ENCODE measurements at regions not wholly inside any gene's neighbourhood (a gene's known extent, or its start where the extent isn't known, plus 50 kb on each side); places are given as distances from the start of the nearest gene placed in this dataset.

DNA sequence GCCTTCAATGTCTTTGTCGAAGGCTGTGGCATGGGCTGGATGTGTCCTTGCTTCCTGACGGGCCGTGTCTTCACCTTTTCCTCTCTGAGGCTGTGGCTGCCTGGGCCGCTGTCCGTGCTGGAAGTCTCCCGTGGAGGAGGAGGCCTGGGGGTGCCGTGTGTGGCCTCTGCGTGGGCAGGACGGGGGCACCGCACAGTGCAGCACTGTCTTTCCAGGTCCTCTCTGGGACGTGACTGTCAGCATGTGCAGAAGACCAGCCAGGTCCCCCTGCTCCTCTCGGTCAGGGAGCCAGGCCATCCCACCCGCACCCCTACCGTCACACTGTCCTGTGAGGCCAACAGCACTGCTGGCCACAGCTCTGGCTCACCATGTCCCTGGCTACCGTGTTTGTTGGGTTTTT is 64.4 kb upstream of the ZNF236 start:
- Histone ChIP-seq H3K4me2 (ENCODE audit: insufficient read depth, insufficient read length, low read length) (no peak overlapping the region), H4K20me1 (ENCODE audit: control insufficient read depth, insufficient read depth, insufficient read length) (no peaks in the 10 kb centered on the region), H3K56ac (ENCODE audit: insufficient read length, low read depth, low read length) (no peak overlapping the region), H4K5ac (ENCODE audit: insufficient read length, low read depth, low read length) (no peak overlapping the region), H3T11ph (ENCODE audit: low read length) (no peak overlapping the region), H2BK20ac (ENCODE audit: low read depth, low read length, poor library complexity, severe bottlenecking) (no peak overlapping the region), H2AFZ (ENCODE audit: low read length) (no peak overlapping the region), H3K23me2 (ENCODE audit: insufficient read length, low read depth, low read length, poor library complexity, severe bottlenecking) (no peaks in the 10 kb centered on the region), H3K9me3 (ENCODE audit: control insufficient read depth, low read depth, low read length) (no peaks in the 10 kb centered on the region), H3K9ac (ENCODE audit: extremely low read depth, insufficient read length, low read length) (no peak overlapping the region), H2AK5ac (ENCODE audit: insufficient read length, low read length) (no peak overlapping the region), H2BK5ac (ENCODE audit: insufficient read length, low read length) (no peak overlapping the region), H3K4ac (ENCODE audit: low read depth, low read length) (no peak overlapping the region), H3K27ac (ENCODE audit: insufficient read length, low read depth, low read length) (no peak overlapping the region), H3K18ac (ENCODE audit: insufficient read length, low read depth, low read length) (no peak overlapping the region), H2BK120ac (ENCODE audit: low read depth, low read length, poor library complexity, severe bottlenecking) (no peak overlapping the region), H3K14ac (ENCODE audit: insufficient read depth, low read length) (no peak overlapping the region), H3K4me1 (ENCODE audit: insufficient read depth, low read length) (no peaks in the 10 kb centered on the region), H2BK12ac (ENCODE audit: insufficient read length, low read depth, low read length) (no peak overlapping the region), H2BK15ac (ENCODE audit: low read depth, low read length) (no peak overlapping the region), H3K27me3 (ENCODE audit: insufficient read depth, low read length) (no peaks in the 10 kb centered on the region; the same call in 1 of the 2 replicates), H4K8ac (replicated peaks; ENCODE audit: insufficient read length, low read depth, low read length) (no peak overlapping the region), H4K91ac (ENCODE audit: insufficient read length, low read depth, low read length) (no peak overlapping the region), H3K79me2 (ENCODE audit: insufficient read depth, low read length) (no peaks in the 10 kb centered on the region), H3K79me1 (ENCODE audit: insufficient read depth, low read depth, low read length, poor library complexity, severe bottlenecking) (no peaks in the 10 kb centered on the region), H3K23ac (ENCODE audit: insufficient read length, low read depth, low read length) (no peak overlapping the region)
- Mint-ChIP-seq H3K4me1 (no peaks in the 10 kb centered on the region), H3K4me3 (no peak overlapping the region), H3K9me3 (peaks cover 0 to 5% of the 10 kb centered on the region in 2 experiments; a peak in 3 of 5 replicates), H3K27me3 (ENCODE audit: low read depth) (peaks cover 3% of the 10 kb centered on the region), H3K27ac (no peak overlapping the region), H3K36me3 (ENCODE audit: insufficient read depth in 1 of 3, low read depth in 3 of 3) (no peaks in the 10 kb centered on the region)
- TF ChIP-seq, protein P1, sequence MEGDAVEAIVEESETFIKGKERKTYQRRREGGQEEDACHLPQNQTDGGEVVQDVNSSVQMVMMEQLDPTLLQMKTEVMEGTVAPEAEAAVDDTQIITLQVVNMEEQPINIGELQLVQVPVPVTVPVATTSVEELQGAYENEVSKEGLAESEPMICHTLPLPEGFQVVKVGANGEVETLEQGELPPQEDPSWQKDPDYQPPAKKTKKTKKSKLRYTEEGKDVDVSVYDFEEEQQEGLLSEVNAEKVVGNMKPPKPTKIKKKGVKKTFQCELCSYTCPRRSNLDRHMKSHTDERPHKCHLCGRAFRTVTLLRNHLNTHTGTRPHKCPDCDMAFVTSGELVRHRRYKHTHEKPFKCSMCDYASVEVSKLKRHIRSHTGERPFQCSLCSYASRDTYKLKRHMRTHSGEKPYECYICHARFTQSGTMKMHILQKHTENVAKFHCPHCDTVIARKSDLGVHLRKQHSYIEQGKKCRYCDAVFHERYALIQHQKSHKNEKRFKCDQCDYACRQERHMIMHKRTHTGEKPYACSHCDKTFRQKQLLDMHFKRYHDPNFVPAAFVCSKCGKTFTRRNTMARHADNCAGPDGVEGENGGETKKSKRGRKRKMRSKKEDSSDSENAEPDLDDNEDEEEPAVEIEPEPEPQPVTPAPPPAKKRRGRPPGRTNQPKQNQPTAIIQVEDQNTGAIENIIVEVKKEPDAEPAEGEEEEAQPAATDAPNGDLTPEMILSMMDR (conservative IDR thresholded peaks at IDR 0.05) = no peak
- WGBS (ENCODE audit: extremely low coverage, insufficient read length, low lambda C conversion rate) = no CpG with 5 or more reads among the region's 15 CpGs
- no peak for DNase-seq
